ENCODE measurements at regions not wholly inside any gene's neighbourhood (a gene's known extent, or its start where the extent isn't known, plus 50 kb on each side); places are given as distances from the start of the nearest gene placed in this dataset.

DNA sequence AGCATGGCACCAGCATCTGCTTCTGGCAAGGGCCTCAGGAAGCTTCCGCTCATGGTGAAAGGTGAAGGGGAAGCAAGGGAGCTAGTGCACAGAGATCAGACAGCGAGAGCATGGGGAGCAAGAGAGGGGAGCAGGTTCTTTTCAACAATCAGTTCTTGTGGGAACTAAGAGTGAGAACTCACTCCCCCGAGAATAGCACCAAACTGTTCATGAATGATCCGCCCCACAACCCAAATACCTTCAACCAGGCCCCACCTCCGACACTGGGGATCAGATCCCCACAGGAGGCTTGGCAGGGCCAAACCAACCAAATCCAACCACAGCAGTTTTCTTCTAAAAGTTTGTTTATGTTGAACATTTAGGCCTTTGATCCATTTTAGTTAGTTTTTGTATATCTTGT, 69.7 kb upstream of the BHLHE23 start:
- Histone ChIP-seq H3K27me3 (ENCODE audit: control insufficient read depth, insufficient read depth, low read length) (peaks cover 22% of the 10 kb centered on the region), H3K4me3 (ENCODE audit: low read length) (no peak overlapping the region), H3K4me1 (ENCODE audit: control insufficient read depth, insufficient read depth, low read length) (no peaks in the 10 kb centered on the region), H3K36me3 (ENCODE audit: control insufficient read depth, insufficient read depth, low read length) (no peaks in the 10 kb centered on the region), H3K27ac (ENCODE audit: low read length) (no peak overlapping the region), H3K9me3 (replicated peaks; ENCODE audit: control insufficient read depth, low read depth, low read length) (peaks cover 5% of the 10 kb centered on the region)
- 92% methylated on average over 2 of the region's 5 CpGs for WGBS (ENCODE audit: insufficient coverage)
- no peak for DNase-seq

DNA sequence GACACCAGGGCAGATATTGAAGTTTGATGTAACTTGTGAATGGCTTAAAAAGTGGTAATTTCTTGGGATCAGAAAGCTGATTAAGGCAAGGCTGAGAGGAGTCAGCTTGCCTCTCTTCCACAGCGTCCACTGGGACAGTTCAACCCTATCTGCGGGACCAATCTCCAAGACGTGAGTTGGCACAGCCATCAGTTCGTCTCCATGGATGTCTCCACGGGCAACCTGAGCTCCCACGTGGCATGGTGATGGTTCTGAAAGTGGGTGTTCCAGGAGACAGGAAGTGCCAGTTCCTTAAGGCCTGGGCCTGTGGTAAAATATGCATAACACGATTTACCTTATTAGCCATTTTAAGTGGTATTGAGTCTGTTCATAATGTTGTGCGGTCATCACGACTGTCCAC, 67.9 kb upstream of the BHLHE23 start:
- Histone ChIP-seq H3K27me3 (ENCODE audit: control insufficient read depth, insufficient read depth, low read length) (peaks cover 36% of the 10 kb centered on the region), H3K4me3 (ENCODE audit: low read length) (no peak overlapping the region), H3K4me1 (ENCODE audit: control insufficient read depth, insufficient read depth, low read length) (no peaks in the 10 kb centered on the region), H3K9me3 (replicated peaks; ENCODE audit: control insufficient read depth, low read depth, low read length) (peaks cover 5% of the 10 kb centered on the region), H3K36me3 (ENCODE audit: control insufficient read depth, insufficient read depth, low read length) (no peaks in the 10 kb centered on the region), H3K27ac (ENCODE audit: low read length) (no peak overlapping the region)
- no peak for DNase-seq
- WGBS (ENCODE audit: insufficient coverage) = 77% methylated on average over 2 of the region's 9 CpGs

DNA sequence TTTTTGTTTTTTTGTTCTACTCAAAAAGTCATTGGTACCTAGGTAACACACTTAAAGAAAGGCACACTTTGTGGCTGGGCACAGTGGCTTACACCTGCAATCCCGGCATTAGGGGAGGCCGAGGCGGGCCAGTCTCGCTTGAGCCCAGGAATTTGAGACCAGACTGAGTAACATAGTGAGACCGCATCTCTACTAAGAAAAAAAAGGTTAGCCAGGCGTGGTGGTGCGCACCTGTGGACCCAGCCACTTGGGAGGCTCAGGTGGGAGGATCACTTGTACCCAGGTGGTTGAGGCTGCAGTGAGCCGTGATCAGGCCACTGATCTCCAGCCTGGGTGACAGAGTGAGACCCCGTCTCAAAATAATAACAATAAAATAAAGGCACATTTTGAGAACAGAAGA, 67.4 kb upstream of the BHLHE23 start:
- H3K4me1 ChIP-seq (ENCODE audit: control insufficient read depth, insufficient read depth, low read length) = no peaks in the 10 kb centered on the region
- WGBS (ENCODE audit: insufficient coverage) = 81% methylated on average over 5 of the region's 9 CpGs
- no peak for DNase-seq
- peaks cover 2% of the 10 kb centered on the region for H3K9me3 ChIP-seq (replicated peaks; ENCODE audit: control insufficient read depth, low read depth, low read length)
- no peak overlapping the region for H3K27ac ChIP-seq (ENCODE audit: low read length)
- H3K27me3 ChIP-seq (ENCODE audit: control insufficient read depth, insufficient read depth, low read length) = peaks cover 36% of the 10 kb centered on the region
- no peaks in the 10 kb centered on the region for H3K36me3 ChIP-seq (ENCODE audit: control insufficient read depth, insufficient read depth, low read length)
- no peak overlapping the region for H3K4me3 ChIP-seq (ENCODE audit: low read length)

DNA sequence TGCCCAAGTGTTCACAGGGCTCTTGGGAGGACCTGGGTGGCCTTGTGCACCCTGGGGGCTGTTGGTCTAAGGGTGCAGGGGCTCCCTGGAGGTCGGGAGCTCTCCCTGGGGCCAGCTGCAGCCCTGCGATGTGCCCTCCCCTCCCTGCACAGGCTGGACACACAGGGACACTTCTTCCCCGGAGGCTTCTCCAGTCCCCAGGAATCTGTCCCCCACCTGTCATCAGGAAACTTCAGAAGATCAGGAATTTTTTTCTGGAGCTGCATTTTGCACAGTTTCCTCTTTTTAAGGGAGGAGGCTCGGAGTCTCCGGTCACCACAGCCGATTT, 66.9 kb upstream of the BHLHE23 start:
- Histone ChIP-seq H3K27me3 (ENCODE audit: control insufficient read depth, insufficient read depth, low read length) (peaks cover 36% of the 10 kb centered on the region), H3K4me1 (ENCODE audit: control insufficient read depth, insufficient read depth, low read length) (no peaks in the 10 kb centered on the region), H3K36me3 (ENCODE audit: control insufficient read depth, insufficient read depth, low read length) (no peaks in the 10 kb centered on the region), H3K9me3 (replicated peaks; ENCODE audit: control insufficient read depth, low read depth, low read length) (peaks cover 2% of the 10 kb centered on the region), H3K4me3 (ENCODE audit: low read length) (no peak overlapping the region), H3K27ac (ENCODE audit: low read length) (no peak overlapping the region)
- DNase-seq = no peak
- WGBS (ENCODE audit: insufficient coverage) = 83% methylated on average over 2 of the region's 6 CpGs

DNA sequence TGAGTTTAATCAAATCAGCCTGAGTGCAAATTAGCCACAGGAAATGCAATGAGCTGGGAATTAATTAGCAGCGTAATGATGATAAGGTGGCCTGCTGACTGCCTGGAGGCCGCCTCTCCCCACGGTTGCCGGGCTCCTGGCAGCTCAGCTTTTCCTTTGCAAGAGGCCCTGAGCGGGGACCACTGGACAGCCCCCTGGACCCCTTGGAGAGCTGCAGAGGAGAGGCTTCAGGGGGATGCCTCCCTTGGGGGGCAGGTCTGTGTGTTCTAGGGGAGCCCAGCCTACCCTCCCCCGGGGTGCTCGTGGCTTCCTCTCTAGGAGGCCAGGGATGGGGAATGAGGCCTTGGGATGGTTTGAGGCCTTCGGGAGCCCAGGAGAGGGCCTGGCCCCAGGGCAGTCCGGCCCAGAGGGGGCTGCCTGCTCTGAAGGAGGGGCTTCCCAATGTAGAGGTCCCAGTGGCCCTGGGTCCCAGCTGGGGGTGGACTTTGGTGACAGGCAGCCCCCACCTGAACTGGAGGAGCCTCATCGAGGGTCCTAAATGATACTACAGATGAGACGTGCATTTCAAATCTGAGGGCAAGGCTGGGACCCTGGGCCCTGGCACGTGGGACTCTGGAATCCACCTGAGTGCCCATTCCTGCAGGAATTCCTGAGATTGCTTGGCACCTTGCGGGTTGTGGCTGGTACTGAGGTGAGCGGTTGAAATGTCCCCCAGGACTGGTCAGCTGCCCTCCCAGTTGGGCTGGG, 66.4 kb upstream of the BHLHE23 start:
- H3K27me3 ChIP-seq (ENCODE audit: control insufficient read depth, insufficient read depth, low read length) = peaks cover 36% of the 10 kb centered on the region
- no peak overlapping the region for H3K27ac ChIP-seq (ENCODE audit: low read length)
- no peak for DNase-seq
- no peaks in the 10 kb centered on the region for H3K36me3 ChIP-seq (ENCODE audit: control insufficient read depth, insufficient read depth, low read length)
- no peak overlapping the region for H3K4me3 ChIP-seq (ENCODE audit: low read length)
- no peaks in the 10 kb centered on the region for H3K4me1 ChIP-seq (ENCODE audit: control insufficient read depth, insufficient read depth, low read length)
- peaks cover 2% of the 10 kb centered on the region for H3K9me3 ChIP-seq (replicated peaks; ENCODE audit: control insufficient read depth, low read depth, low read length)
- 57% methylated on average over 14 of the region's 14 CpGs for WGBS (ENCODE audit: insufficient coverage)

DNA sequence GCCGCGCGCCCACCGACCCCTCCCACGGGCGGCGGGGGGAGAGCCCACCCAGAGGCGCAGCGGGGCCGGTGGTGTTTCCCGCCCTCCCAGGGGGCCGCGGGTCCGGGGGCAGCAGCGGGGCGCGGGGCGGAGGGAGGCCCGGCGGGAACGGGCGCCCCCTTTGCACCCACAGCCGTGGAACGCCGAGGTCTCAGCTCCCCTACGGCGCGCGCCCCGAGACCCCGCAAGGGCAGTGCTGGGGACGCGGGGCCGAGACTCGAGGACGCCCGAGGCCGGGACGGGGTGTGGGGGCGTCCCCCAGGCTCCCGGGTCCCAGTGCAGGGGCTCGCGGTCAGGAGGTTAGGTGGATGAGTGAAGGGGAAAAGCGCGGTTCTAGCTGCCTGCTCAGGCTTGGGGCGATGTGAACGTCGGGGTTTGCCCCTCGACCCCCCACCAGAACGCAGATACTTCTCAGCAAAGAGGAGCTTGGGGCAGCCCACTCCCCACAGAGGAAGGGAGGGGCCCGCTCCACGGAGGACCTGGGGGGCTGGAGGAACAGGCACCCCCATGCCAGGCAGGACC, 65.5 kb upstream of the BHLHE23 start:
- WGBS (ENCODE audit: insufficient coverage) = 2% methylated on average over 41 of the region's 52 CpGs
- H3K27me3 ChIP-seq (ENCODE audit: control insufficient read depth, insufficient read depth, low read length) = peaks cover 36% of the 10 kb centered on the region

DNA sequence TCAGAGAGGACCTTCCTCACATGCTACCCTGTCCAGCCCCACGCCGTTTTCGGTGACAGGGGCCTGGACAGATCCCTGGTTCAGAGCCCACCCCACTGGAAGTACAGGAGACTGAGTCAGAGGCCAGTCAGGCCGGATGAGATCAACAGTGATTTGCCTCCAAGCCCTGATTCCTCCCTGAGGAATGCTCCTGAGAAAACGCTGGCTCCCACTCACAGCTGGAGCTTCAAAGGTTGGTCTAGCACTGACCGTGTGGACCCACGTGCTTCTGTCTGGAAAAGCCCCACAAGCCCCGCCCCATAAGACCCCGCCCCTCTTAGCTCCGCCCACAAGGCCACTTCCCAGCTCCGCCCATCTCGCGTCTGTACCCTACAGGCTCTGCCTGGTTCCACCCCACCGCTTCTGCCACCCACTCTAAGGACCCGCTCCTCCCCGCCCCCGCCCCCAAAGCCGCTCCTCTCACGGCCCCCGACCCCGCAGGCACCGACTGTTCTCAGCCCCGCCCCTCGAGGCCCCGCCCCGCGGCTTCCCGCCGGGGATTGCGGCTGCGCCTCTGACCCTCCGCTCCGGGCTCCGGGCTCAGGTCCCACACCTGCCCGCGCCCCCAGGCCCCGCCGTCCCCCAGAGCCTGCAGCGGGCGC, 64.9 kb upstream of the BHLHE23 start:
- peaks cover 2% of the 10 kb centered on the region for H3K9me3 ChIP-seq (replicated peaks; ENCODE audit: control insufficient read depth, low read depth, low read length)
- H3K4me1 ChIP-seq (ENCODE audit: control insufficient read depth, insufficient read depth, low read length) = no peaks in the 10 kb centered on the region
- no peak overlapping the region for H3K27ac ChIP-seq (ENCODE audit: low read length)
- no peaks in the 10 kb centered on the region for H3K36me3 ChIP-seq (ENCODE audit: control insufficient read depth, insufficient read depth, low read length)
- WGBS (ENCODE audit: insufficient coverage) = 8% methylated on average over 35 of the region's 40 CpGs
- H3K27me3 ChIP-seq (ENCODE audit: control insufficient read depth, insufficient read depth, low read length) = peaks cover 36% of the 10 kb centered on the region
- DNase-seq = no peak
- no peak overlapping the region for H3K4me3 ChIP-seq (ENCODE audit: low read length)

More for the DNA sequence above, 65.5 kb upstream of the BHLHE23 start:
- Histone ChIP-seq H3K4me3 (ENCODE audit: low read length) (no peak overlapping the region), H3K36me3 (ENCODE audit: control insufficient read depth, insufficient read depth, low read length) (no peaks in the 10 kb centered on the region), H3K9me3 (replicated peaks; ENCODE audit: control insufficient read depth, low read depth, low read length) (peaks cover 2% of the 10 kb centered on the region), H3K4me1 (ENCODE audit: control insufficient read depth, insufficient read depth, low read length) (no peaks in the 10 kb centered on the region), H3K27ac (ENCODE audit: low read length) (no peak overlapping the region)
- no peak for DNase-seq

DNA sequence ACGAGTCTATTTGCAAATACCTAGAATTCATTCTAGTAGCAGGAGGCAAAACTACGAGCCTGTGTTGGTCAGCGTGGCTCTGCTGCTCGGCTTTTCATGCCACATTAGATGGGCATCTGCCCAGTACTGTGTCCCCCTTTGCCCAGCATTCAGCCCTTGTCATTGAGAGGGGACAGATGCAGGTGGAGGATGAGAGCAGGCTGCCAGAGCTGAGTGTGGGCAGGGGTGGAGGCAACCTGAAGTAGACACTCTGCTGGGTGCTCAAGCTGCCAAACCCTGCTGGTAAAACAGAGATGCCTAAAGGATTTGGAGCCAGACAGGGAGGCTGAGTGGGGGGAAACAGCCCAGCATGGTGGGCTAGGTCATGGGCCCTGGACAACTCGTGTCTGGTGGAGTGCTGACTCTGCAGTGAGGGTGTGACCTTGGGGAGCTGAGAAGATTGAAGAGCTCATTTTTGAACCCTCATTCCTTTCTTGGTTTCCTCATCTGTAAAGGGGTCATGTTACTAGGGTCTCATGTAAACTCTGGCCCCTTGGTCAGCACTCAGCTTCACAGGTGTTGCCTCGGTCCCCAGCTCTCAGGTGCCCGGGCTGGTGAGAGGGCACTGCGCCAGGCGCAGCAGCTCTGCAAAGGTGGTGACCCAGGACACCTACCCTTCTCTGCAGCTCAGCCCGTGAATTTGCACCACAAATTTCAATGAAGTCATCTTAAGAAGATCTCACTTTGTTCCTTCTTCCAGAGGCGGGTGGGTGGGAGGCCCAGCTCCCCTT, 64.2 kb upstream of the BHLHE23 start:
- H3K4me1 ChIP-seq (ENCODE audit: control insufficient read depth, insufficient read depth, low read length) = no peaks in the 10 kb centered on the region
- peaks cover 36% of the 10 kb centered on the region for H3K27me3 ChIP-seq (ENCODE audit: control insufficient read depth, insufficient read depth, low read length)
- H3K4me3 ChIP-seq (ENCODE audit: low read length) = no peak overlapping the region
- no peak overlapping the region for H3K27ac ChIP-seq (ENCODE audit: low read length)
- H3K9me3 ChIP-seq (replicated peaks; ENCODE audit: control insufficient read depth, low read depth, low read length) = no peaks in the 10 kb centered on the region
- H3K36me3 ChIP-seq (ENCODE audit: control insufficient read depth, insufficient read depth, low read length) = no peaks in the 10 kb centered on the region
- 80% methylated on average over 6 of the region's 11 CpGs for WGBS (ENCODE audit: insufficient coverage)
- DNase-seq = no peak

DNA sequence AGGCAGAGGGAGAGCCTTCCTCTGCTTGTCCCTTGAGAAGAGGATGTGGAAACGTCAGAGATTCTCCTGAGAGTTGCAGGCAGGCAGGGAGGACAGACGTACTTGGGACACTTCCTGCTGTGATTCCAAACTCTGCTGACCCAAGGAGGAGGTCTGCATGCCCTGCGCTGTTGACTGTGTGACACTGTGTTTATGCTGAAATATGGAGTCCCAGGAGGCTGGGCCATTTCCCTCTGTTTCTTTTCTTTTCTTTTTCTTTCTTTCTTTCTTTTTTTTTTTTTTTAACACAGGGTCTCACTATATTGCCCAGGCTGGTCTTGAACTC, 63.5 kb upstream of the BHLHE23 start:
- H3K27ac ChIP-seq (ENCODE audit: low read length) = no peak overlapping the region

DNA sequence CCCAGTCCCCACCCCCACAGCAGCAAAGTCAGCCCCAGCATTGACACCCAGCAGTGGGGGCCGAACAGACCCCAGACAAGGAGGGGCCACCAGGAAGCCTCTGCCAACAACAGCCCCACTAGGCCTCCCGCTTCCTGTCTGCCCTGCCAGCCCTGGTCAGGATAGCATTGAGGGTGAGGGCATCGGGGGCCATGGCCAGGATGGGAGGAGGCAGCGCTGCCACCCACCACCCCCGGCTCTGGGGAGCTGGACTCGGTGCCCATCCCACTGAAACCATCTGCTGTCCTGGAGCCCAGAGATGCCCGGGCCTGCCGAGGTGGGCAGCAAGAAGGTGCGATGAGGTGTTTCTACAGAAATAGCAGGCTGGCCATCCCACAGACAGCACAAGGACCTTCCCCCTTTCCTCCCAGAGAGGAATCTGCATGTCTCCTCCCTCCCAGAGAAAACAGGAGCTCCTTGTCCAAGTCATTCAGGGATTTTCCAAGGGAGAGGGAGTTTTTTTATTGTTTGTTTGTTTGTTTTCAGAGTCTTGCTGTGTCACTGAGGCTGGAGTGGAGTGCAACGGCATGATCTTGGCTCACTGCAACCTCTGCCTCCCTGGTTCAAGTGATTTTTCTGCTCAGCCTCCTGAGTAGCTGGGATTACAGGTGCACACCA, 62.1 kb upstream of the BHLHE23 start:
- Histone ChIP-seq H3K9me3 (replicated peaks; ENCODE audit: control insufficient read depth, low read depth, low read length) (no peaks in the 10 kb centered on the region), H3K36me3 (ENCODE audit: control insufficient read depth, insufficient read depth, low read length) (no peaks in the 10 kb centered on the region), H3K4me1 (ENCODE audit: control insufficient read depth, insufficient read depth, low read length) (no peaks in the 10 kb centered on the region), H3K4me3 (ENCODE audit: low read length) (no peak overlapping the region), H3K27ac (ENCODE audit: low read length) (no peak overlapping the region), H3K27me3 (ENCODE audit: control insufficient read depth, insufficient read depth, low read length) (peaks cover 35% of the 10 kb centered on the region)
- no peak for DNase-seq
- 83% methylated on average over 9 of the region's 10 CpGs for WGBS (ENCODE audit: insufficient coverage)

More for the DNA sequence above, 63.5 kb upstream of the BHLHE23 start:
- Histone ChIP-seq H3K4me1 (ENCODE audit: control insufficient read depth, insufficient read depth, low read length) (no peaks in the 10 kb centered on the region), H3K36me3 (ENCODE audit: control insufficient read depth, insufficient read depth, low read length) (no peaks in the 10 kb centered on the region), H3K9me3 (replicated peaks; ENCODE audit: control insufficient read depth, low read depth, low read length) (no peaks in the 10 kb centered on the region), H3K27me3 (ENCODE audit: control insufficient read depth, insufficient read depth, low read length) (peaks cover 36% of the 10 kb centered on the region), H3K4me3 (ENCODE audit: low read length) (no peak overlapping the region)
- WGBS (ENCODE audit: insufficient coverage) = no CpG with 5 or more reads among the region's 3 CpGs
- DNase-seq = no peak

Measured in muscle of leg (tissue), 3 donors.